ENCODE measurements at regions not wholly inside any gene's neighbourhood (a gene's known extent, or its start where the extent isn't known, plus 50 kb on each side); places are given as distances from the start of the nearest gene placed in this dataset.

- no peaks in the 10 kb centered on the region for H3K9me3 ChIP-seq
- WGBS = 79% methylated on average over 4 of the region's 4 CpGs
- H3K4me1 ChIP-seq = no peaks in the 10 kb centered on the region
- H3K36me3 ChIP-seq = no peaks in the 10 kb centered on the region
- no peaks in the 10 kb centered on the region for H3K27me3 ChIP-seq
- H3K27ac ChIP-seq = no peak overlapping the region
- DNase-seq (ENCODE audit: low spot score in 2 of 2) = no peak
- TF ChIP-seq EP300 (IDR thresholded peaks at IDR 0.05) (no peak), POLR2A (IDR thresholded peaks at IDR 0.05) (no peak), CTCF (IDR thresholded peaks at IDR 0.05) (no peak), POLR2AphosphoS5 (IDR thresholded peaks at IDR 0.05) (no peak)
- no peak overlapping the region for H3K4me3 ChIP-seq
Measured at GRCh38 chr3:181952929-181953328, 241.2 kb downstream of the SOX2 start.

- no peak overlapping the region for H3K4me3 ChIP-seq
- TF ChIP-seq POLR2A (IDR thresholded peaks at IDR 0.05) (no peak), EP300 (IDR thresholded peaks at IDR 0.05) (no peak), POLR2AphosphoS5 (IDR thresholded peaks at IDR 0.05) (no peak), CTCF (IDR thresholded peaks at IDR 0.05) (no peak)
- no peaks in the 10 kb centered on the region for H3K27me3 ChIP-seq
- no peaks in the 10 kb centered on the region for H3K4me1 ChIP-seq
- H3K9me3 ChIP-seq = no peaks in the 10 kb centered on the region
- H3K27ac ChIP-seq = no peak overlapping the region
- no peak for DNase-seq (ENCODE audit: low spot score in 2 of 2)
- H3K36me3 ChIP-seq = no peaks in the 10 kb centered on the region
- 97% methylated on average over 2 of the region's 2 CpGs for WGBS
Measured at GRCh38 chr3:181955566-181955965, 243.8 kb downstream of the SOX2 start.

GRCh38 chr3:181956122-181956521 lies 244.4 kb downstream of the SOX2 start:
- no peak for DNase-seq (ENCODE audit: low spot score in 2 of 2)
- Histone ChIP-seq H3K4me1 (no peaks in the 10 kb centered on the region), H3K36me3 (no peaks in the 10 kb centered on the region), H3K27ac (no peak overlapping the region), H3K9me3 (no peaks in the 10 kb centered on the region), H3K27me3 (no peaks in the 10 kb centered on the region), H3K4me3 (no peak overlapping the region)
- 56% methylated on average over 5 of the region's 5 CpGs for WGBS
- TF ChIP-seq CTCF (IDR thresholded peaks at IDR 0.05) (no peak), EP300 (IDR thresholded peaks at IDR 0.05) (no peak), POLR2AphosphoS5 (IDR thresholded peaks at IDR 0.05) (no peak), POLR2A (IDR thresholded peaks at IDR 0.05) (no peak)

GRCh38 chr3:181966393-181966792 lies 254.7 kb downstream of the SOX2 start:
- Histone ChIP-seq H3K9me3 (no peaks in the 10 kb centered on the region), H3K27ac (no peak overlapping the region), H3K4me1 (no peaks in the 10 kb centered on the region), H3K4me3 (no peak overlapping the region), H3K36me3 (no peaks in the 10 kb centered on the region), H3K27me3 (no peaks in the 10 kb centered on the region)
- DNase-seq (ENCODE audit: low spot score in 2 of 2) = no peak
- 64% methylated on average over 4 of the region's 4 CpGs for WGBS
- TF ChIP-seq POLR2A (IDR thresholded peaks at IDR 0.05) = no peak
- no peak for TF ChIP-seq POLR2AphosphoS5 (IDR thresholded peaks at IDR 0.05)
- TF ChIP-seq EP300 (IDR thresholded peaks at IDR 0.05) = no peak
- no peak for TF ChIP-seq CTCF (IDR thresholded peaks at IDR 0.05)

- WGBS = 72% methylated on average over 3 of the region's 3 CpGs
- H3K4me1 ChIP-seq = no peaks in the 10 kb centered on the region
Measured at GRCh38 chr3:181969925-181970324, 258.2 kb downstream of the SOX2 start.

More at GRCh38 chr3:181969925-181970324, 258.2 kb downstream of the SOX2 start:
- no peak for TF ChIP-seq POLR2A (IDR thresholded peaks at IDR 0.05)
- no peak for TF ChIP-seq POLR2AphosphoS5 (IDR thresholded peaks at IDR 0.05)
- TF ChIP-seq EP300 (IDR thresholded peaks at IDR 0.05) = no peak
- no peak for TF ChIP-seq CTCF (IDR thresholded peaks at IDR 0.05)
- Histone ChIP-seq H3K9me3 (no peaks in the 10 kb centered on the region), H3K36me3 (no peaks in the 10 kb centered on the region), H3K27ac (no peak overlapping the region), H3K4me3 (no peak overlapping the region), H3K27me3 (no peaks in the 10 kb centered on the region)
- no peak for DNase-seq (ENCODE audit: low spot score in 2 of 2)

Measured in suprapubic skin (tissue), 4 donors.